ENCODE measurements at regions not wholly inside any gene's neighbourhood (a gene's known extent, or its start where the extent isn't known, plus 50 kb on each side); places are given as distances from the start of the nearest gene placed in this dataset.

DNA sequence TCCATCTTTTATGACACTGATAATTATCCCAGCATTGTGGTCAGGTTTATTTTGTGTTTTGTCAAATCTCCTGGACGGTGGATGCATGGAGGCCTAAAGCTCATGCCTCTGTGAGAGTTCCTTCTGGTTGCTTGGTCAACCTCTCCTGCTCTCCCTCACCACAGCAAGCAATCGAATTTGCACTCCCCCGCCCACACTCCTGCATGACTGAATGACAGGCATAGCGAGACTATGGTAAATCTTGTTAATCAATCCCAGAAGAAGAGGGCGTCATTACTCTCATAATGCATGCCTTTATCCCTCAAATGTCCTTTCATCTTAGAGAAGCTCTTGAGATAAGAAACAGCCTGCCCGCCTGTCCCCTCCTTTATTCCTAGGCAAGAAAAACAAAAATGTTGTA lies 1215.0 kb upstream of the CDH9 start:
- DNase-seq (ENCODE audit: low read depth) = no peak
- TF ChIP-seq, protein P1, sequence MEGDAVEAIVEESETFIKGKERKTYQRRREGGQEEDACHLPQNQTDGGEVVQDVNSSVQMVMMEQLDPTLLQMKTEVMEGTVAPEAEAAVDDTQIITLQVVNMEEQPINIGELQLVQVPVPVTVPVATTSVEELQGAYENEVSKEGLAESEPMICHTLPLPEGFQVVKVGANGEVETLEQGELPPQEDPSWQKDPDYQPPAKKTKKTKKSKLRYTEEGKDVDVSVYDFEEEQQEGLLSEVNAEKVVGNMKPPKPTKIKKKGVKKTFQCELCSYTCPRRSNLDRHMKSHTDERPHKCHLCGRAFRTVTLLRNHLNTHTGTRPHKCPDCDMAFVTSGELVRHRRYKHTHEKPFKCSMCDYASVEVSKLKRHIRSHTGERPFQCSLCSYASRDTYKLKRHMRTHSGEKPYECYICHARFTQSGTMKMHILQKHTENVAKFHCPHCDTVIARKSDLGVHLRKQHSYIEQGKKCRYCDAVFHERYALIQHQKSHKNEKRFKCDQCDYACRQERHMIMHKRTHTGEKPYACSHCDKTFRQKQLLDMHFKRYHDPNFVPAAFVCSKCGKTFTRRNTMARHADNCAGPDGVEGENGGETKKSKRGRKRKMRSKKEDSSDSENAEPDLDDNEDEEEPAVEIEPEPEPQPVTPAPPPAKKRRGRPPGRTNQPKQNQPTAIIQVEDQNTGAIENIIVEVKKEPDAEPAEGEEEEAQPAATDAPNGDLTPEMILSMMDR (IDR thresholded peaks at IDR 0.05; ENCODE audit: low read length, missing control alignments) = no peak
- no peak overlapping the region for H3K4me3 ChIP-seq (replicated peaks; ENCODE audit: low read depth, low read length)

DNA sequence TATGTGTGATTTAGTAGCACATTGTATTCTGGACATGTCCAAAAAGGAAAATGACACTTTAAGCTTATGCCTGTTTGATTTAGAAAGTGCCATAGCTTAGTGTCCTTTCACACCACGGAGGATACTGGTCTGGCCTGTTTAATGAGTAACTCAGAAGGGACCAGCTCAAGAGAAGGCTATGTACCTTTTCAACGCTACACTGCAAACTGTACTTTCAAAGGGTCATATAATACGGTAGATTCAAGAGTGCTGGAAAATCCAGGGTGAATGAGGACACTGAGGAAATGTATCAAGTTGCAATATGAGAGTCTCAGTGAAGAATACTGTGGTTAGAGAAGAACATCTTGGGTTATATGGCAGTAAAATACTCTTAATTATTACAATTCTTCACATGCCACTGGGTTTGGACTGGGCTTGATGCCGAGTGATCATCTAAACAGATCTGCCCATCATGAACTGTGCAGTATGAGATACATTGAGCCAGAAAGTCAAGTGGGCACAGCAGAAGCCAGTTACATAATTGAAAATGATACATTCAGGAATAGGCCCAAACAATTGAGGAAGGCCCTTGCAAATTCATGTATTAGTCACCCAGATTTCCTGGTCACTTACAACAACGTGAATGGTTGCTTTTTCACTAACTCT lies 1211.5 kb upstream of the CDH9 start:
- no peak for DNase-seq (ENCODE audit: low read depth)
- H3K4me3 ChIP-seq (replicated peaks; ENCODE audit: low read depth, low read length) = no peak overlapping the region
- TF ChIP-seq, protein P1 (IDR thresholded peaks at IDR 0.05; ENCODE audit: low read length, missing control alignments) = no peak

DNA sequence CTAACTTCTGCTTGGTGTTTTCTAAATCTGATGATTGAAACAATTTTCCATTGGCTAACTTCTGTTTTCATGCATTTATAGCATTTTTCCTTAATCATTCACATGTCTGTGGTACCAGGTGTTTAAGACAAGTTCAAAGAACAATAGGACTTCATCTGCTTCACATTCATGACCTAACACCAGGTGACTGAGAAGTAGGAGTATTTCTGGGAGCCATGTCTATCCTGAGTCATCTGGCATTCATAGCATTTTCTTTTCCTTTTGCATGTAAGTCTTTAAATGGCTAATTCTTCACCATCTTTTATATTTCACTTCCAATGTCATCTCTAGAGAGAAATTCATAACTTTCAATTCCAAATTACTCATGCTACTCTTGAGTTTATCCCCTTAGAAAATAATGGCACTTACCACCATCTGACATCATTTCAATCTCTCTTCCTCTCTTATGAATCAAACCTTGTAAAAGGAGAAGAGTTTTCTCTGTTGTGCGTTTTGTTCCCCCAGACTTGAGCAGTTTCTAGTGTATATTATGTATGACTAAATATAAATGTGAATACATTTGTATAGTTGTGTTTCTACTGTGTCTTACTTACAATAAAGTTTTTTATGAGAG lies 1196.1 kb upstream of the CDH9 start:
- no peak for DNase-seq (ENCODE audit: low read depth)
- TF ChIP-seq, protein P1 (IDR thresholded peaks at IDR 0.05; ENCODE audit: low read length, missing control alignments) = no peak
- H3K4me3 ChIP-seq (replicated peaks; ENCODE audit: low read depth, low read length) = no peak overlapping the region

DNA sequence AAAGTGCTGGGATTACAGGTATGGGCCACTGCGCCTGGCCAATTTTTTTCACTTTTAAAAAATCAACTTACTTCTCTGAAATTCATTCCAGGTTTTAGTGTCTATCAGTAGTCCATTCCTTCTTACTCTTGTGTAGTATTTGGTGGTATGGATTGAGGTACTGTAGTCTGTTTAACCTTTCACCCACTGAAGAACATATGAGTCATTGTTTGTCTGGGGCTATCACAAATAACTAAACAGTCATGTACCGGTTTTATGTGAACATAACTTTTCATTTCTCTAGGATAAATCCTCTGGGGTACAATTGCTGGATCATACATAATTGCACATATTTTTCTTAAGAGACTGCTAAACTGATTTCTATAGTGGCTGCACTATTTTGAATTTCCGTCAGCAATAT lies 1188.0 kb upstream of the CDH9 start:
- no peak overlapping the region for H3K4me3 ChIP-seq (replicated peaks; ENCODE audit: low read depth, low read length)
- no peak for DNase-seq (ENCODE audit: low read depth)
- TF ChIP-seq, protein P1 (IDR thresholded peaks at IDR 0.05; ENCODE audit: low read length, missing control alignments) = no peak

DNA sequence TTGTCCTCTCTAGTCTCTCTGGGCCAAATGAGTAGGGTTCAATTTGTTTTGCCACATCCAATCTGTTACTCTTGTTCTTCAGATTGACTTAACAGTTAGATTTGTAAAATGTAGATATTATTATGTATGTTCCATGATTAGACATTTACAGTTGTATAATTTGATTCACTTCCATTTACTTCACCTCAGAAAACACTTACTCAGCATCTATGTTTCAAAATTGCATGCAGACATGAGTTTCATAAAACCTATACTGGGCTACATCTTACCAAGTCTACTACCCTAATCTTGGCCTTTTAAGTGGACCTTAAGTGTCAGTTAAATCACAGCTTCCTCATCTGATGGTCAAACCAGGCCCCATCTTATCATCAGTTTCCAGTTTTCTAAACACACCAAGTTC lies 1181.2 kb upstream of the CDH9 start:
- no peak for DNase-seq (ENCODE audit: low read depth)
- no peak overlapping the region for H3K4me3 ChIP-seq (replicated peaks; ENCODE audit: low read depth, low read length)
- TF ChIP-seq, protein P1 (IDR thresholded peaks at IDR 0.05; ENCODE audit: low read length, missing control alignments) = no peak

DNA sequence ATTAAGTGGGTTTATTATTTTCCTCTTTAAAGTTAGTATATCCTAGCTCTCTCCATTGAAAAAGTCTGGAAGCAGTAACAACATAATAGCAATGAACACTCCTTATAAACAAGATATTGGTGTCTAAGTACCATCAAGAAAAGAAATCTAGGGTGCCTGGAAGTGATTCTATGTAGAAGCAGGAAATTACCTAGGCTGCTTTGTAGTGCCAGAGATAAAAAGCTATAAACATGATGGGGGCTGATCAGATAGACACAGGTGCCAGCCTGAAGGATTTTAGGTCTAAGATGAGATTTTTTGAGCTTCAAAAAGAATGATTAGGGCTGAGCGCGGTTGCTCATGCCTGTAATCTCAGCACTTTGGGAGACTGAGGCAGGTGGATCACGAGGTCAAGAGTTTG lies 1179.3 kb upstream of the CDH9 start:
- DNase-seq (ENCODE audit: low read depth) = no peak
- TF ChIP-seq, protein P1 (IDR thresholded peaks at IDR 0.05; ENCODE audit: low read length, missing control alignments) = no peak
- H3K4me3 ChIP-seq (replicated peaks; ENCODE audit: low read depth, low read length) = no peak overlapping the region

DNA sequence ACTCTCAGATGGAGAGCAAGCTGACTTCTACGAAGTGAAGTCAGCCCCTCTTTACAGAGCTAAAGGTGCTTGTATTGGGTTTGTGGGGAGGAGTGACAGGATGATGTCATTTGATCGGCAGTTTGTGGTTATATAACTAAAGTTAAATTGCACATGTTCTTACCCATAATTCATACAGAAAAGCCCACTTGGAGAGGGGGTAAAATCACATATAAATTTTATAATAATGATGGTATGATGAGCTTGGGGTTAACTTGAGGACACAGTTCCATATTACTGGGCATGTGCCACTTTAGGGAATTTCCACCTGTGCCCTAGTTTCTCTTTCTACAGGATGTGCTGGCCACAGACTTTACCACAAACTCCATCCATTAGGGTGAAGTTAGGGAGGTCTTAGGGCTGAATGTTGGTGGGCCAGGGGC lies 1178.6 kb upstream of the CDH9 start:
- no peak overlapping the region for H3K4me3 ChIP-seq (replicated peaks; ENCODE audit: low read depth, low read length)
- TF ChIP-seq, protein P1 (IDR thresholded peaks at IDR 0.05; ENCODE audit: low read length, missing control alignments) = no peak
- no peak for DNase-seq (ENCODE audit: low read depth)

Data from fibroblast of pulmonary artery (primary cell).